ENCODE measurements at regions not wholly inside any gene's neighbourhood (a gene's known extent, or its start where the extent isn't known, plus 50 kb on each side); places are given as distances from the start of the nearest gene placed in this dataset.

DNA sequence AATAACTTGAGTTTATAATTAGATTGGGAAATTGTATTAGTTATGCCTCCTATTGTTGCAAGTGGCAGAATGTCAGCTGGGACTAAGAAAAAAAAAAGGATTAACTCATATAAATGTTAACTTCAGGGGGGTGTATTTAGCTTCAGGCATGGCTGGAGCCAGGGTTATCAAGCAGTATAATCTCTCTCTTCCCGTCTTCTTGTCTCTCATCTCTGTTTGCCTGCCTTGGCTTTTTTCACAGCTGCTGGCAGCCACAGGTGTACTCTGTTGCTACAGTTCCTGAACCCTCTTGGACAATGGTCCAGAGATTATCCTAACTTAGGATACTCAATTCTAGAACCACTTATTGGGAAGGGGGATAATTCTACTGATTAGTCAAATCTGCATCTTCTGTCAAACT, 370.7 kb upstream of the MEX3C start:
- TF ChIP-seq POLR2A (IDR thresholded peaks at IDR 0.05) (no peak), CTCF (IDR thresholded peaks at IDR 0.05) (no peak), POLR2AphosphoS5 (IDR thresholded peaks at IDR 0.05; ENCODE audit: insufficient read depth in 1 of 2, low read depth in 1 of 2) (no peak)

Measured in vagina (tissue), 2 donors.